Fibroblast of lung (primary cell): ENCODE measurements at regions not wholly inside any gene's neighbourhood (a gene's known extent, or its start where the extent isn't known, plus 50 kb on each side); places are given as distances from the start of the nearest gene placed in this dataset.
"Not testable (repeated sequence)": the region's sequence is repeated elsewhere in the genome, so short reads cannot be mapped to it uniquely, and the experiment has no call there.

Experiments
- DNase-seq, 2 donors: peaks; one replicate each; pipeline versions ENCODE4 v3.0.0 to v3.0.0-alpha.2; 2010; ENCODE audit warnings: low read depth in 2 of 2
- H2AFZ ChIP-seq: 2 replicates; pipeline ENCODE4 v1.5.1; 2012; ENCODE audit warnings: low read length, control low read depth, inconsistent platforms
- H3K27ac ChIP-seq: 2 replicates; pipeline ENCODE4 v1.5.1; 2011; ENCODE audit warnings: low read length, control low read depth; ENCODE audit not compliant: insufficient read depth
- H3K27me3 ChIP-seq: 2 replicates; pipeline ENCODE4 v1.5.1; 2011; ENCODE audit warnings: mild to moderate bottlenecking, low read length; ENCODE audit not compliant: control insufficient read depth, insufficient read depth
- H3K36me3 ChIP-seq: 2 replicates; pipeline ENCODE4 v1.5.1; 2011; ENCODE audit warnings: low read length; ENCODE audit not compliant: control insufficient read depth, insufficient read depth
- H3K4me1 ChIP-seq: 2 replicates; pipeline ENCODE4 v1.5.1; 2011; ENCODE audit warnings: low read length; ENCODE audit not compliant: control insufficient read depth, insufficient read depth; ENCODE audit errors: extremely low read depth
- H3K4me2 ChIP-seq: 2 replicates; pipeline ENCODE4 v1.5.1; 2011; ENCODE audit warnings: low read length, control low read depth; ENCODE audit not compliant: insufficient read depth; ENCODE audit errors: extremely low read depth
- H3K4me3 ChIP-seq, 4 experiments: fragments of 200-600 bp in 1 of 4; sonication (generic) in 1 of 4; replicated peaks in 1 of 4; 2 replicates each; pipeline ENCODE4 v1.5.1; 2011 to 2016; ENCODE audit warnings: low read length in 4 of 4, low read depth in 3 of 4, mild to moderate bottlenecking in 3 of 4, control low read depth in 2 of 4, inconsistent platforms in 1 of 4, mixed read lengths in 1 of 4; ENCODE audit not compliant: insufficient read depth in 1 of 4; ENCODE audit errors: control extremely low read depth in 1 of 4
- H3K79me2 ChIP-seq: 2 replicates; pipeline ENCODE4 v1.5.1; 2012; ENCODE audit warnings: mild to moderate bottlenecking, low read length, inconsistent platforms; ENCODE audit not compliant: control insufficient read depth, insufficient read depth
- H3K9ac ChIP-seq: 2 replicates; pipeline ENCODE4 v1.5.1; 2011; ENCODE audit warnings: mild to moderate bottlenecking, low read length, control low read depth; ENCODE audit not compliant: insufficient read depth
- H3K9me3 ChIP-seq: 2 replicates; pipeline ENCODE4 v1.5.1; 2012; ENCODE audit warnings: low read depth, low read length; ENCODE audit not compliant: control insufficient read depth, insufficient read depth
- H4K20me1 ChIP-seq: 2 replicates; pipeline ENCODE4 v1.5.1; 2011; ENCODE audit warnings: low read length; ENCODE audit not compliant: control insufficient read depth, insufficient read depth; ENCODE audit errors: extremely low read depth
- CTCF ChIP-seq, 2 donors: IDR thresholded peaks in 1 of 2; conservative IDR thresholded peaks in 1 of 2; 1 replicate in 1 of 2; 2 replicates in 1 of 2; pipeline ENCODE4 v1.5.1; 2011 to 2012; ENCODE audit warnings: low read length in 2 of 2, control low read depth in 1 of 2, inconsistent platforms in 1 of 2, low read depth in 1 of 2, mild to moderate bottlenecking in 1 of 2
- EZH2 ChIP-seq: IDR thresholded peaks from 2 replicates; pipeline ENCODE4 v1.5.1; 2012; ENCODE audit warnings: low read length, control low read depth, mild to moderate bottlenecking; ENCODE audit errors: missing control alignments

- not testable (repeated sequence) for H3K36me3 ChIP-seq, H3K9ac ChIP-seq, H3K27me3 ChIP-seq, H3K4me2 ChIP-seq, H3K4me3 ChIP-seq, H3K9me3 ChIP-seq, H3K27ac ChIP-seq, H3K79me2 ChIP-seq, H4K20me1 ChIP-seq, DNase-seq, H2AFZ ChIP-seq
- peaks cover 11% of the 10 kb centered on the region for H3K4me1 ChIP-seq
Observed at GRCh38 chr20:53862490-53862889, 207.9 kb downstream of the BCAS1 start.

- not testable (repeated sequence) for H3K27ac ChIP-seq, H3K9ac ChIP-seq, H3K9me3 ChIP-seq, H3K79me2 ChIP-seq, DNase-seq, H3K27me3 ChIP-seq, H2AFZ ChIP-seq, H3K4me3 ChIP-seq, H3K36me3 ChIP-seq, H3K4me2 ChIP-seq, H4K20me1 ChIP-seq
- peaks cover 11% of the 10 kb centered on the region for H3K4me1 ChIP-seq
Observed at GRCh38 chr20:53862136-53862397, 208.3 kb downstream of the BCAS1 start.

GRCh38 chr20:53859684-53860083, 210.7 kb downstream of the BCAS1 start:
- Histone ChIP-seq H3K27me3 (no peaks in the 10 kb centered on the region), H3K79me2 (no peaks in the 10 kb centered on the region), H3K9me3 (no peaks in the 10 kb centered on the region), H3K4me3 (no peak overlapping the region), H3K9ac (no peak overlapping the region), H3K4me2 (no peak overlapping the region), H4K20me1 (no peaks in the 10 kb centered on the region), H2AFZ (peak overlapping the region; percentile 67), H3K4me1 (peaks cover 4% of the 10 kb centered on the region), H3K27ac (no peak overlapping the region), H3K36me3 (no peaks in the 10 kb centered on the region)
- no peak for TF ChIP-seq EZH2
- TF ChIP-seq CTCF (conservative IDR thresholded peaks at IDR 0.05 in 1 of 2, IDR thresholded peaks at IDR 0.05 in 1 of 2; ENCODE audit: low read depth in 1 of 2, low read length in 2 of 2): no peak
- DNase-seq: peak; percentile 23 to 25

GRCh38 chr20:53859009-53859408, 211.4 kb downstream of the BCAS1 start:
- H3K9ac ChIP-seq, H3K79me2 ChIP-seq, H3K36me3 ChIP-seq, H3K27ac ChIP-seq, H3K4me1 ChIP-seq, H3K4me2 ChIP-seq, H3K27me3 ChIP-seq, H2AFZ ChIP-seq, H4K20me1 ChIP-seq, DNase-seq, H3K4me3 ChIP-seq, H3K9me3 ChIP-seq: not testable (repeated sequence)

- not testable (repeated sequence) for H3K27me3 ChIP-seq, H3K9ac ChIP-seq, DNase-seq, H3K4me1 ChIP-seq, H3K4me2 ChIP-seq, H3K27ac ChIP-seq, H3K4me3 ChIP-seq, H2AFZ ChIP-seq, H3K9me3 ChIP-seq, H3K36me3 ChIP-seq, H3K79me2 ChIP-seq, H4K20me1 ChIP-seq
Observed at GRCh38 chr20:53858516-53858915, 211.9 kb downstream of the BCAS1 start.
